ENCODE measurements at regions not wholly inside any gene's neighbourhood (a gene's known extent, or its start where the extent isn't known, plus 50 kb on each side); places are given as distances from the start of the nearest gene placed in this dataset.

DNA sequence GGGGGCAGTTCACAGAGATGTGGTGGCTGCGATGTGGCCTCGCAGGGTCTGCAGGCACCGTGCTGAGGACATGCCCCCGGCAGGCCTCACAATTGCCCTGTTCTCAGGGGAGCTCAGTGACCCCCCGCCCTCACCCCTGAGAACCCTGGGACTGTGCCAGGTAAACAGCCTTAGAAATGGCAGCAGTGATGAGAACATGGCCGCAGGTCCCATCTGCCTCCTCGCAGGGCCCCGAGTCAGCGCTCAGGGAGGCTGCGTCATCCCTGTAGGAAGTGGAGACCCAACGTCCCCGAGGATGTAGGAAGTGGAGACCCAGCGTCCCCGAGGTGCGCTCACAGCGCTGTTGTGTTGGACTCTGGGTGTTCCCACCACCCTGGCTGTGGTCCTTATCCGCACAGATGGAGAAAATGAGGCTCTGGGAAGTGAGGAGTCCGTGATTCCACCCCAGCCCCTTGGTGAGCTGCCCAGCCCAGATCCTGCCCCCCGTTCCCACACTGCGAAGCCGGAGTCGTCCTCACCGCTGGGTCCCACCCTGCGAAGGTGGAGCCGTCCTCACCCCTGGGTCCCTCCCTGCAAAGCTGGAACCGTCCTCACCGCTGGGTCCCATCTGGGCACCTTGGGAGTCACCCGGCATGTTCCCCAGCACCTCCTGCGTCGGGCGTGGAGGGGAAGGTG lies 1086.8 kb downstream of the BRD1 start:
- no peak for ATAC-seq
- FAIRE-seq: no peak
- BruUV-seq (replicated peaks): no TSS peak
- 98% methylated on average over 11 of the region's 31 CpGs for WGBS (ENCODE audit: low lambda C conversion rate)
- Histone ChIP-seq H3K9me3 (ENCODE audit: low read length) (no peaks in the 10 kb centered on the region), H3K27me3 (ENCODE audit: control insufficient read depth in 1 of 2, insufficient read depth in 2 of 2, low read length in 2 of 2) (no peaks in the 10 kb centered on the region), H3K4me2 (ENCODE audit: low read depth, low read length) (no peak overlapping the region), H3K27ac (ENCODE audit: extremely low read length, insufficient read depth, low read length) (no peak overlapping the region), H3K4me3 (replicated peaks in 1 of 3; ENCODE audit: insufficient read depth in 1 of 3, low read depth in 2 of 3, low read length in 3 of 3) (no peak overlapping the region), H3K79me2 (ENCODE audit: insufficient read depth, low read length) (peaks cover 3% of the 10 kb centered on the region), H3K9ac (ENCODE audit: insufficient read depth, low read depth, low read length) (no peak overlapping the region), H3K36me3 (replicated peaks in 1 of 2; ENCODE audit: control insufficient read depth in 1 of 2, insufficient read depth in 2 of 2, low read length in 2 of 2) (peaks cover 2 to 14% of the 10 kb centered on the region in 2 experiments; a peak in 3 of 5 replicates), H2AFZ (ENCODE audit: low read length) (no peak overlapping the region), H3K4me1 (ENCODE audit: insufficient read depth, low read length) (no peaks in the 10 kb centered on the region), H4K20me1 (ENCODE audit: insufficient read depth, low read length) (peaks cover 19% of the 10 kb centered on the region; the same call in 1 of the 2 replicates)
- POLR2A ChIA-PET: no interaction called here
- TF ChIP-seq RNF2 (conservative IDR thresholded peaks at IDR 0.05; ENCODE audit: low read depth): no peak
- TF ChIP-seq KLF11 (CRISPR knock-in tag; IDR thresholded peaks at IDR 0.05): no peak
- TF ChIP-seq, protein P1, sequence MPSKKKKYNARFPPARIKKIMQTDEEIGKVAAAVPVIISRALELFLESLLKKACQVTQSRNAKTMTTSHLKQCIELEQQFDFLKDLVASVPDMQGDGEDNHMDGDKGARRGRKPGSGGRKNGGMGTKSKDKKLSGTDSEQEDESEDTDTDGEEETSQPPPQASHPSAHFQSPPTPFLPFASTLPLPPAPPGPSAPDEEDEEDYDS (CRISPR knock-in tag; IDR thresholded peaks at IDR 0.05): no peak
- TF ChIP-seq JUND (CRISPR knock-in tag; IDR thresholded peaks at IDR 0.05): no peak
- TF ChIP-seq, protein P2, sequence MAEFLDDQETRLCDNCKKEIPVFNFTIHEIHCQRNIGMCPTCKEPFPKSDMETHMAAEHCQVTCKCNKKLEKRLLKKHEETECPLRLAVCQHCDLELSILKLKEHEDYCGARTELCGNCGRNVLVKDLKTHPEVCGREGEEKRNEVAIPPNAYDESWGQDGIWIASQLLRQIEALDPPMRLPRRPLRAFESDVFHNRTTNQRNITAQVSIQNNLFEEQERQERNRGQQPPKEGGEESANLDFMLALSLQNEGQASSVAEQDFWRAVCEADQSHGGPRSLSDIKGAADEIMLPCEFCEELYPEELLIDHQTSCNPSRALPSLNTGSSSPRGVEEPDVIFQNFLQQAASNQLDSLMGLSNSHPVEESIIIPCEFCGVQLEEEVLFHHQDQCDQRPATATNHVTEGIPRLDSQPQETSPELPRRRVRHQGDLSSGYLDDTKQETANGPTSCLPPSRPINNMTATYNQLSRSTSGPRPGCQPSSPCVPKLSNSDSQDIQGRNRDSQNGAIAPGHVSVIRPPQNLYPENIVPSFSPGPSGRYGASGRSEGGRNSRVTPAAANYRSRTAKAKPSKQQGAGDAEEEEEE (CRISPR knock-in tag; IDR thresholded peaks at IDR 0.05; ENCODE audit: borderline replicate concordance): no peak
- no peak for TF ChIP-seq SMARCC2 (IDR thresholded peaks at IDR 0.05)
- TF ChIP-seq ZNF207 (IDR thresholded peaks at IDR 0.05; ENCODE audit: borderline replicate concordance): no peak
- TF ChIP-seq NFE2L2 (IDR thresholded peaks at IDR 0.05; ENCODE audit: low read length): no peak
- no peak for TF ChIP-seq ZNF564 (CRISPR knock-in tag; IDR thresholded peaks at IDR 0.05)
- TF ChIP-seq MYC (CRISPR knock-in tag; IDR thresholded peaks at IDR 0.05; ENCODE audit: borderline replicate concordance): no peak
- TF ChIP-seq, protein P3, sequence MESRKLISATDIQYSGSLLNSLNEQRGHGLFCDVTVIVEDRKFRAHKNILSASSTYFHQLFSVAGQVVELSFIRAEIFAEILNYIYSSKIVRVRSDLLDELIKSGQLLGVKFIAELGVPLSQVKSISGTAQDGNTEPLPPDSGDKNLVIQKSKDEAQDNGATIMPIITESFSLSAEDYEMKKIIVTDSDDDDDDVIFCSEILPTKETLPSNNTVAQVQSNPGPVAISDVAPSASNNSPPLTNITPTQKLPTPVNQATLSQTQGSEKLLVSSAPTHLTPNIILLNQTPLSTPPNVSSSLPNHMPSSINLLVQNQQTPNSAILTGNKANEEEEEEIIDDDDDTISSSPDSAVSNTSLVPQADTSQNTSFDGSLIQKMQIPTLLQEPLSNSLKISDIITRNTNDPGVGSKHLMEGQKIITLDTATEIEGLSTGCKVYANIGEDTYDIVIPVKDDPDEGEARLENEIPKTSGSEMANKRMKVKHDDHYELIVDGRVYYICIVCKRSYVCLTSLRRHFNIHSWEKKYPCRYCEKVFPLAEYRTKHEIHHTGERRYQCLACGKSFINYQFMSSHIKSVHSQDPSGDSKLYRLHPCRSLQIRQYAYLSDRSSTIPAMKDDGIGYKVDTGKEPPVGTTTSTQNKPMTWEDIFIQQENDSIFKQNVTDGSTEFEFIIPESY (CRISPR knock-in tag; IDR thresholded peaks at IDR 0.05): no peak
- TF ChIP-seq NKX3-1 (CRISPR knock-in tag; IDR thresholded peaks at IDR 0.05): no peak
- DNase-seq (ENCODE audit: low spot score): no peak
- in situ Hi-C loops (cut with HindIII; ENCODE audit: extremely low pct_ligation_motif_present, low pct_unique_long_range_greater_than_20kb): no loop called here
- intact Hi-C loops (cut with micrococcal nuclease; ENCODE audit: unreplicated experiment): no loop called here
- CTCF ChIA-PET (ENCODE audit: low intra/inter-chr PET ratio, low total read pairs): no interaction called here

Measured in HepG2 (cell line).